ENCODE measurements at regions not wholly inside any gene's neighbourhood (a gene's known extent, or its start where the extent isn't known, plus 50 kb on each side); places are given as distances from the start of the nearest gene placed in this dataset.

DNA sequence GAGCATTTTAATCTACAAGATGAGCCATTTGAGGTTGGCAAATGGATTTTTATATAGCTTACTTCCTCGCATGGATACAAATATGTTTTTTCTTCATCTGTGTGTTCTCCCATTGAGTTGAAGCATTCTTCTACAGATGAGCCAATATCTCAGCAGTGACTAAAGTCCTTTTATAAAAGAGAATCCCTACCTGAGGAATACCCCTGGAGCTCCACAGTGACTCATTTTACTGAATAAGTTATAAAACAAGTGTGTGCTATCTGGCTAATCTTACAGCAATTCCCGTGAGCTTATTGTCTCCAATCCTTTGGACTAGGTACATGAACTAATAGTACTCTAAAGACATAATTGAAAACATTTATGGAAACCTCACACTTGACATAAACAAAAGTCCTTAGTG, 354.2 kb upstream of the BCHE start:
- DNase-seq, result no peak

DNA sequence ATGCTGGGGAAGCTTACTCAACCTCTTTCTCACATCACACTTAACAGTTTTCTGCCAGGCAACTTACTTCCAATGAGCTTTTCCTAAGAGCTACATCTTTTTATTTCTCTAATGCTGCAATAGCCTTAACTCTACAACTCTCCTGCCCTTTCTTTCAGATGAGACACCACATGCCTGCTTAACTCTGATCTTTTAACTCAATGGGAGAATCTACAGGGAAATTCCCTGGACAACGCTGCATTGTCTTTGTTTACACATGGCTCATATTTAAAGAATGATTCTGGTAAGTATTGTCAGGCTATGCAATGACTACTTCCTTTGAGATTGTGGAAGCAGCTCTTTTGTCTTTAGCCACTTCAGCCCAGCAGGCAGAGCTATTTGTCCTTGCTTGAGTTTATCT, 353.1 kb upstream of the BCHE start:
- no peak for DNase-seq

DNA sequence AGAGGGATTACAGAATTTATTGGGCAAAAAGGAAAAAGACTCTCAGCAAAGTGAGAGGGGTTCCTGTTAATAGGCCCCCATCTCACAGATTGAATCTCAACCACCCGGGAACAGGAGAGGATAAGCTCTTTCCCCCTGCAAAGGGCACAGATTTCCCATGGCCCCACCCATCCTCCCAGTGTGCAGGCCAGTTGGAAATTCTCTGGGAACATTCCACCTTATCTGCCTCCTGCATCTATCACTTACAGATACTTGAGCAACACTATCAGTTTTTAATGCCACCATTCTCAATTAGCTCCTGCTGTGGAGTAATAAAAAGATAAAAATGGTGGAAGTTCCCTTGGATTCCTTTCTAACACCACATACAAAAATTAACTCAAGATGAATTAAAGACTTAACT, 350.0 kb upstream of the BCHE start:
- no peak for DNase-seq

DNA sequence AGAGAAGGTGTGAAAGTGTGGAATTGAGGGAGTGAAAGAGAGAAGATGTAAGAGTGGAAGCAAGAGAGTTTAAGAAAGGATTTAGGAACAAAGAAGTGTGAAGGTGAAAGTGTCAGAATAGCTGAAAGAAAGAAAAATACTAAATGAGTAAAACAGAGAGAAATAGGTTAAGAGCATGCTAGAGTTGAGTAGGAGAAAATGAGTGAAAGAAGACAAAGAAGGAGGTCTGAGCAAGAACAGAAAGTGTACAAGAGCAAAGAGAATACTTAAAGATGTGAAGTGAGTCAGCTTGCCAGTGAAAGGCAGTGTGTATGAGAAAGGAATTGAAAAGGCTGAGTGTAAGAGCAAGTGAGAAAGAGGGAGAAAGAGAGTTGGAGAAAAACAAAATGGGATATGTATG, 348.8 kb upstream of the BCHE start:
- DNase-seq, result no peak

DNA sequence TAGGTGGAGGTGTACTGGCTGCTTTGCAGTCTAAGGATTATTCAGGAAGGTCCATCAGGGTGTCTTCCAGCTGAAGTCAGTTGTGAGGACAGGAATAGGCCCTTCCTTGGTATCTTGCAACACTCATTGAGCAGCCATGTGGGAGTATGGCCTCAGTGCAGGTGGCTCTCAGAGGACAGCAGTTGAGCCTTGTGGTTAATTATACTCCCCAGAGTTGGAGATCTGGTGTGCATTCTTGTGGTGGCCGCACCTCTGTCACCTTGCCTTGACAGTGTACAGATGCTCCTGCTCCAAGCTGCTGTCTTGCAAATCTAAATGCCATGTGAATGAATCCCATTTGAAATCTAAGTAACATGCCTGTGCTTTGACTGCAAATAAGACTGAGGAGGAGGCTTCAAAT, 339.9 kb upstream of the BCHE start:
- no peak for DNase-seq

DNA sequence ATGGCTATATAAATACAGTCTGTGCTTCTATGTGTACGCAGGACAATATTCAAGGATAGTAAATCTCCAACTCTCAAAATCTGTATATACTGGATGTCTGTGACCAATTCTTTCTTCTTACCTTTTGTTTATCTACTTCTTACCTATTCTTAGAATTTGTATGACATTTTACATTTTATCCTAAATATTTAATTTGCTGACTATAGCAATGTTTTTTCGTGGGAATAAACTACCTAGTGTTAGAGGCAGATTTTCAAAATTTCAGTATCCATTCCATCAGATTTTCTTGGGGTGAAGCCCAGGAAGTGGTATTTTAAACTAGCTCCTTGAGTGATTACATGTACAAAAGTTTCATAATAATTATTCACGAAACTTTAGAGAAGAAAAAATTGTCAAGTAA, 334.5 kb upstream of the BCHE start:
- no peak for DNase-seq

DNA sequence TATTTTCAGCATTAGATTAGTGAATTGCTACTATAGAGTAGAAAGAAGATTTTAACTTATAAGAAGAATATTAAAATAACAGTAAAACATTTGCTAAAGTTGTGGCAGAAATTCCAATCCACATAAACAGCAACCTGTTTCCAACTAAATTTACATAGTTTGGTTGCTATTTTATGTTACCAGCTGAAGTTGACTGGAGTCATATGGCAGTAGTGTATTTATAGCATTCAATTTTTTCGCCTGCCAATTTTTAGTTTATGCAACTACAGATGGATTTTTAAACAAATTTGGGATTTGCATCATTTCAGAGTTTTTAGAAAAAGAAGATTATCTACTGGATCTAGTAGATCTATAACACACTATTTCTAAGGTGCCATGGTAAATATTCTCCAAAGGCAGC, 332.5 kb upstream of the BCHE start:
- DNase-seq, result no peak

DNA sequence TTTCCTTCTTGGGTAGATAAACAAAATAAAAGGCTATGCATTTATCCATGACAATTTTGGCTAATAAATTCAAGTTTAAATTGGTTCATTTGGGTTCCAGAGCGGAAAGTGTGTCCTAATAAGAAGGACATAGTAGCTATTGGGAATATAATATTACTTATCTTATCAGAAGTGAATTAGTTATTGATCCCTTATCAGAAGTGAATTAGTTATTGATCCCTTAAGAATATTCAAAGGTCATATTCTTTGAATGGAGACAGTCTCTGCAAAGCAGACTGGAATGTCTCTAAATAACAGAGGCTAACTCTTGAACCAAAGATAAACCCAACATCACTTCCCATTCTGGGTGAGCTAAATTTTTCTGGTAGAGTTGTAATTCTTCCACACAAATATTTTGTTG, 290.7 kb upstream of the BCHE start:
- no peak for DNase-seq

DNA sequence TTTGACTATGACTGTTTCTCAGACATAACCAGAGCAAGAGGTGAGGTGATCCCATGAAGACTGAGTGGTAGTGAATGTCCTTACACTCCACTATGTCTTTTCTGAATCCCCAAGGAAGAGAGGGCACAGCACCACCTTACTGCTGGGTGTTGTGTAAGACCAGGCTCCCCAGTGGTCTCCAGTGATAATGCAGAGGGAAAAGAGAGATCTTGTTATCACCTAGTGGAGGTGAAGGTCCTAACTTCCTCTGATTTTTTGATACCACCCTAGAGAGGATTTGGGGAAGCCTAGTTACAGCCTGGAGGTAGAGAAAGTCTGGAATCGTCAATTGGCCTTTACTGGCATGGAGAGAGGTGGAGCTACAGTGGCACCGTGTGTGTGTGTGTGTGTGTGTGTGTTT, 288.0 kb upstream of the BCHE start:
- no peak for DNase-seq

DNA sequence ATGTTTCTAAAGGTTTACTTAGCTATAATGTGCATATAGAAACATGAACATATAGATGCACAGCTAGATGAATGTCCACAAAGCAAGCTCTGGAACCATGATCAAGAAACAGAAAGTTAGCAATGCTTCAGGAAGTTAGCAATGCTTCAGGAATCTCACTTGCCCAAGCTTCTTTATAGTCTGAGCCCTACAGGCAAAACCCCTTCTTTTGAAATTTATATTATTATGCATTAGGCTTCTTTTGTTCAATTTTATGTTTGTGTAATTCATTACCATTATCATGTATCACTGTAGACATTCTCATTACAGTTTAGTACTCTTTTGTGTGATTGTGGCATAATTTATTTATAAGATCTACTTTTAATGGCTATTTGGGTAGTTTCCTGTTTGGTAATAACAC, 286.4 kb upstream of the BCHE start:
- DNase-seq, result no peak

DNA sequence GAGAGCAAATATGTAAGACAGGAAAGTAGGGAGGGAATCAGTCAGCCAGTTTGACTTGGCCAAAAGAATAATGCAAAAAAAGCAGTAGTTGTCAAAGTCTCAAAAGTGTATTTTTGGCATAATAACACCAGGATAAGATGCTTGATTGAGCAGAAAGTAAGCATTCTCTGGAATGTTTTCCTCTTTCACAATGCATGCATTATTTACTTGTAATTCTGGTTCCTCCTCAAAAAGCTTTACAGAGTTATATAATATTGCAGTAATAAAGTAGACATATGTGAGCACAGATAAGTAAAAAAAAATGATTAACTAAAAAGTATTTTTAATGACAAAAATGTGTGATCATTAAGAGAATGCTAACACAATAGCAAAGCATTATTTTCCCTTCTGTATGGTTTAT, 285.9 kb upstream of the BCHE start:
- DNase-seq, result no peak

DNA sequence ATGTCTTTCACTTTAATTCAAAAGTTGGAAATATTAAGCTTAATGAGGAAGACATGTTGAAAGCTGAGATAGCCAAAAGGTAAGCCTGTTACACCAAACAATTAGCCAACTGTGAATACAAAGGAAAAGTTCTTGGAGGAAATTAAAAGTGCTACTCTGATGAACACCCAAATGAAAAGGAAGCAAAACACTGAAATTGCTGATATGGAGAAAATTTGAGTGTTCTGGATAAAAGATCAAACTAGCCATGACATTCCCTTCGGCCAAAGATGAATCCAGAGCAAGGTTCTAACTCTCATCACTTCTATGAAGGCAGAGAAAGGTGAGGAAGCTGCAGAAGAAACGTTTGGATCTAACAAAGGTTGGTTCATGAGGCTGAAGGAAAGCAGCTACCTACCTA, 280.8 kb upstream of the BCHE start:
- DNase-seq, result no peak

DNA sequence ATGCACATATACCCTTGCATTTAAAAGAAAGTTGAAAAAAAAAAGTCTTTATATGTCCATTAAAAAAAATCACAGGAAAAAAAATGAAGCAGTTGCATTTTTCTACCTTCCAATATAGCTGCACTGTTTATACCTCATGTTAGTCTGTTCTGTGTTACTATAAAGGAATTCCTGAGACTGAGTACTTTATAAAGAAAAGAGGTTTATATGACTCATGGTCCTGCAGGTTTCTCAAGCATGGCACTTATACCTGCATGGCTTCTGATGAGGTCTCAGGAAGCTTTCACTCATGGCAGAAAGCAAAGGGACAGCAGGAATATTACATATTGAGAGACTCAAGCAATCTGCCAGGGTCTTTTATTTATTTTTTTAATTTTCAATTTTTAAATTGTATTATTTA, 277.2 kb upstream of the BCHE start:
- DNase-seq, result no peak

DNA sequence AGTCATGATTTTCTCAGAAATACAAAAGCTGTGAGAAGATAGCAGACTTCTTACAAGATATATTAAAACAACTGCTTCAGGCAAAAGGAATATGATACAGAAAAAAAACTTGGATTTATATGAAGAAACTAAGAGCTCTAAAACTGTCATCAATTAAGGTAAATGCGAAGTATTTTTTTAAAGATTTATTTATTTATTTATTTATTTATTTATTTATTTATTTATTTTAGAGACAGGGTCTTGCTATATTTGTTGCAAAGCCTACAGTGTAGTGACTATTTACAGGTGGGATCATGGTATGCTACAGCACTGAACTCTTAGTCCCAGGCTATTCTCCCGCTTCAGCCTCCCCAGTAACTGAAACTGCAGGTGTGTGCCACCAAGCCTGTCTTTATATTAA, 274.3 kb upstream of the BCHE start:
- no peak for DNase-seq

DNA sequence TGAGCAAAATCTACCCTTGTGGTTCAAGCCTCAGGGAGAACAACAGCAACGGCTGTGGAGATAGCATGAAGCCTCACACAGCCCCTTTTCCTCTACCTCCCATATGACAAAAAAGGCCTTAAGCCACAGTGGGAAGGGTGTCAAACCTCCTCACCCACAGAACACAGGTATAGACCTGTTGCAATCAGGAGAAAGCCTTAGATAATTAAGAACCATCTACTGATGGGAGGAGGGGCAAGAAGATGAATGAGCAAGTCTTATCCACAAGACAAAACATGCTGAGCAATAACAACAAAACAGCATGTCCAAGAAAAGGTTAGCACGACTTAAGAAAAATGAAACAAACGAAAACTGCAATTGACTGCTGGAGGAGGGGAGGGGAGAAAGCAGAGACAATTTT, 272.9 kb upstream of the BCHE start:
- DNase-seq, result no peak

DNA sequence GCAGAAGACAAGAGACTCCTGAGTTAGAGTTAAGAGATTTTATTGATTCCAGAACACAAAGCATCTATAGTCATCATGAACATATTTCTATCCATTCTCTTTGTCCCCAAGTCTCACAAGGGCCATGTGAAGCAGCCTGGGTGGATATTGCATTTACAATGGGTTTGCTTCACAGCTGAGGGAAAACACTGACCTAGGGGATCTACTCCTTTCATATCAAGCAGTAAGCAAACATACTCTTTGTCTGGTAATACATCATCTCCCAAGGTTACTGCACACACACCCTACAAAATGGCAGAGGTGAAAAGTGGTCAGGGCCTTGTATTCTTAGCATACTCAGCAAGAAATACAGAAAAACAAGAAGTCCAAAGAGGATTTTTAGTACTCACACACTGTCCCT, 267.7 kb upstream of the BCHE start:
- DNase-seq, result no peak

DNA sequence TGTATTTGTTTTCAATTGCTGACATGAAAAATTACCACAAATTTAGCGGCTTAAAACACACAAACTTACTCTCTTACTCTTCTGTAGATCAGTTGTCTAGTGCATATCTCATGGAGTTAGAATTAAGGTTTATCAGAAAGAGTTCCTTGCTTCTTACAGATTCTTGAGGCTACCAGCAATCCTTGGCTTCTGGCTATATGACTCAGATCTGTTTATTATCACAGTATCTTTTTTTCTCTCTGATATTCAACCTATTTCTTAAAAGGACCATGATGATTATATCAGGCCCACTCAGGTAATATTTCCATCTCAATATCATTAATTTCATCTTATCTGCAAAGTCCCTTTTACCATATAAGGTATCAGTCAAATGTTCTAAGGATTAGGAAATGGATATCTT, 263.5 kb upstream of the BCHE start:
- no peak for DNase-seq

DNA sequence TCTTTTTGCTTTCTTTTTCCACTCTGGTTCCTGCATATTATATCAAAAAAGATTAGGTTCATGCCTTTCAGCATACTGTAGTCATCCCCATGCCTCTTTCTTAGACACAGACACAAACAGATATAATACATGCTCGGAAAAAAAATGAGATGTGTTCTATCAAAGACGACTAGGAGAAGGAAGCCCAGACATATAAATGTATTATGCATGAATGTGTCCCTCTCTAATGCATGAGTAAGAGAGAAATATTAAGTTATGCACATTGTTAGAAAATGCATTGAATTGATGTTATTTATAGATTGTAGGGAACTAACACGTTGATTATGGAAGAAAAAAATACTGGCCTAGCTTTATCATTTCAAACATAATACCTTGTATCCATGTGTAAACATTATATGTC, 252.4 kb upstream of the BCHE start:
- DNase-seq, result no peak

DNA sequence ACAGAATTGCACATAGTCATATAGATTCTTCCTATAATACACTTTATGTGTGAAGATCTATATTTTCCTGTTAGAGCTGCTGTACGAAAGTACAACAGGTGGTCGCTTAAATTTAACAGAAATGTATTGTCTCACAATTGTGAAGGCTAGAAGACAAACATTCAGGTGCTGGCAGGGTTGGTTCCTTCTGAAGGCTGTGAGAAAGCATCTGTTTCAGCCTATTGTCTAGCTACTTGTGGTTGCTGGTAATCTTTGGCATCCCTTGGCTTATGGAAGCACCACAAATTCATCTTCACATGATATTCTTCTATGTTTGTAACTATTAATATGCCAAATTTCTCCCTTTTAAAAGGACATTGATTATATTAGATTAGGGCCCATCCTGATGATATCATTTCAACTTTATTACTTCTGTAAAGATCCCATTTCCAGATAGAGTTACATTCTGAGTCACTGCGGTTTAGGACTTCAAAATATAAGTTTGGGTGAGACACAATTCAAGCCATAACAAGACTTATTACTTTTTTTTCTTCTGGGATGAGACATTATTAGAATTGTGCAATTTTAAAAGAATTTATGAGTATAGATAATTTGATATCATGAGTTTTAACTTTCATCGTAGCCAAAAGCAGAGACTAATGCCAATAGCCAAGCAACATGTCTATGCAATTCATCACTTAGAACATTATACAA, 248.1 kb upstream of the BCHE start:
- no peak for DNase-seq

DNA sequence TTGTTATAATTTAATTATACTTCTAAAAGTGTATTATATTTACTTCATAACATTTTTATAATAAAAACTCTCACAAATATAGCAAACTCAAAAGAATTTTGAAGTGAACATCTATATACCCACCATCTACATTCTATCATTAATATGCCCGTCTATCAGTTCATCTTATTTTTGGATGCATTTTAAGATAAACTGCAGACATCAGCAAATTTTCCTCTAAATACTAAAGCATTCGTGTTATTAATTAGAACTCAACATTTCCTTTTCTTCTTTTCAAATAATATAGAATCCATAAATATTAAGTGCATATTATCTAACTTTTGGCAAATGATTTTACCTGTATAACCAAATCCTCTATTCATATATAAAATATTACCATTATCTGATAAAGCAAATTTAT, 242.9 kb upstream of the BCHE start:
- DNase-seq, result no peak

DNA sequence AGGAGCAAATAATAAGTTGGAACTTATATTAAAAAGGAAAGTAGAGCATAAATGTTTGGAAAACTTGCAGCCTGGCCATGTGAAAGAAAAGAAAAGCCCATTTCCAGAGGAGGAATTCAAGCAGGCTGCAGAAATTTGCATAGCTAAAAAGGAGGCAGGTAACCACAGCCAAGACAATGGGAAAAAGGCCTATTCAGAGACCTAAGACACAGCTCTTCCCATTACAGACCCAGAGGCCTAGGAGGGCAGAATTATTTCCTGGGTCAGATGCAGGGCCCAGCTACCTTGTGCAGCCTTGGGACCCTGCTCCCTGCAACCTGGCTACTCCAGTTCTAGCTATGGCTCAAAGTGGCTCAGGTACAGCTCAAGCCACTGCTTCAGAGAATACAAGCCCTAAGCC, 234.6 kb upstream of the BCHE start:
- no peak for DNase-seq

DNA sequence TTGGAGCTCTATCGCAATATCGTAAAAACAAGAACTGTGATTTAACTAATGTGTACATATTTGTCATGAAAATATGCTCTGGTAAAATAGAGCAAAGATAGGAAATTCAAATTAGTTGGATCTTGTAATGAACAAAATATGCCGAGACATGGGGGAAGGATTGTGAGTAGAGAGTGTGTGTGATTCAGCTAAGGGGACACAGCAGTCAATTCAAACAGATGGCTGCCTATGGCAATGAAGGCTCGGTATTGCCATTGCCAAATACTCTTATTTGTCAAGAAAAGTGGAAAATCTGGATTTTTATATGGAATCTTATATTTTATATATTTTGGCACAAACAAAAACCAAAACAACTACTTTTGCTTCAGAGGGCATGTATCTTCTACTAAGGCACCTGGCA, 227.3 kb upstream of the BCHE start:
- no peak for DNase-seq

DNA sequence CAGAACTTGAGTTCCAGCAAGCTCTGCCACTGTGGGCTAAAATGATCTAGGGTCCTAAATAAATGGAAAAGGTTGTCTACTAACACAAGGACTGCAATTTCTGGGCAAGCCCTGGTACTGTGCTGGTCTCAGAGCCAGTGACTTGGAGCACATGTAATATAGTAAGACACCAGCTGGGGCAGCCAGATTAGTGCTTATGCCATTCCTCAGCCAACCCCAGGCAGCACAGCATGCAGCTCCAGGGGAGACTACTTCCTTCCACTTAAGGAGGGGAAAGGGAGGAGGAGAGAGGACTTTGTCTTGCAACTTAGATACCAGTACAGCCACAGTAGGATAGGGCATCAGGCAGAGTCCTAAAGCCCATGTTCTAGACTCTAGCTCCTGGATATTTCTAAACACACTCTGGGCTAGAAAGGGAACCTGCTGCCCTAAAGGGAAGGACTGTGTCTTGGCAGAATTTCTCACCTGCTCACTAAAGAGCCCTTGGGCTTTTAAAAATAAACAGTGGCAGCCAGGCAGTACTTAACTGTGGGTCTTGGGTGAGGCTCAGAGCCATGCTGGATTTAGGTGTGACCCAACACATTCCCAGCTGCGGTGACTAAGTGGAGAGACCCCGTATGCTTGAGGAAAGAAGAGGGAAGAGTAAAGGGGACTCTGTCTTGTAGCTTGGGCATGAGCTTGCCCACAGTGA, 223.7 kb upstream of the BCHE start:
- DNase-seq, result no peak

DNA sequence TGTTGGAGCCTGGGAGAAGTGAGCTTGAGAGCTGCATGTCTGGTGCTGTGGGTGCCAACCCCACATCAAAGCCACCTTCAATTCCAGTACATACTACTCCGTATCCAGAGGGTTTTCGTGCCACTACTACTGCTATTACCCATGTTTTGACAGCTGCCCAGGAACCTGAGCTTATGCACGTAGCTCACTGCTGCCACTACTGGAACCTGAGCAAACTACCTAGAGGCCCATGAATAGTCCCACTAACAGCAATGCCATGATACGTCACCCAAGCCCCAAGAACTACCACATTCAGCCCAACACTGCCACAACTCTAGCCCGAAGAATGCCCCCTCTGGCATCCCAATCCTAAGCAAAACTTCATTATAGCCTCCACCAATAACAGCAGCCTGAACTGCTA, 215.2 kb upstream of the BCHE start:
- DNase-seq, result peak in 1 of 2 experiments; percentile 1

DNA sequence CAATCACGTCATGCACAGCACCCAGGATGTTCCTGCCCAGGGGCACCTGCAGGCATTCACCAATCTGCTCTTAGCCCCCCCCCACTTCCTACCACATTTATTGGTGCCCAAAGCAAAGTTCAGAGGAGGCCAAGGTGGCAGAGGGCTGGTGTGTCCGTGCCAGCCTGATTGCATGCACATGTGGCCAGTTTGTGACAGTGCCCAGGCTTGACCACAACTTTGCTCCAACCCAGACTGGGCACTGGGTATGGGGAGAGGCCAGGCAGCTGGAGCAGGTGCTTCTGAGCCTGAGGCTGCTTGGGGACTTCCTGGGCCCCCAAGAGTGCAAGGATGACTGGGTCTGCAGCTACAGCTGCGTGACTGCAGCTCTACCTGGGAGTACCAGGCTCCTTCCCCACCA, 192.3 kb upstream of the BCHE start:
- DNase-seq, result no peak
